Mesenchymal stem cell (in vitro differentiated cells and primary cell): ENCODE measurements at regions not wholly inside any gene's neighbourhood (a gene's known extent, or its start where the extent isn't known, plus 50 kb on each side); places are given as distances from the start of the nearest gene placed in this dataset.

Experiments
- DNase-seq: peaks from one replicate; pipeline ENCODE4 v3.0.0-alpha.2; 2013
- H2AFZ ChIP-seq: one replicate; pipeline ENCODE4 v1.6.1; 2013; ENCODE audit warnings: low read depth, mild to moderate bottlenecking, control low read depth, inconsistent platforms, low read length, moderate library complexity
- H2AK5ac ChIP-seq: 2 replicates; pipeline ENCODE4 v1.6.1; 2013; ENCODE audit warnings: low read length, moderate library complexity, mild to moderate bottlenecking, inconsistent platforms; ENCODE audit not compliant: severe bottlenecking
- H2BK120ac ChIP-seq: one replicate; pipeline ENCODE4 v1.6.1; 2013; ENCODE audit warnings: low read depth, mild to moderate bottlenecking, inconsistent platforms, low read length, moderate library complexity
- H2BK12ac ChIP-seq, 2 experiments: one replicate each; pipeline ENCODE4 v1.6.1; 2013; ENCODE audit warnings: inconsistent platforms in 2 of 2, low read length in 2 of 2, mild to moderate bottlenecking in 2 of 2, moderate library complexity in 2 of 2, control low read depth in 1 of 2
- H2BK15ac ChIP-seq: one replicate; pipeline ENCODE4 v1.6.1; 2013; ENCODE audit warnings: mild to moderate bottlenecking, low read depth, inconsistent platforms; ENCODE audit not compliant: poor library complexity, severe bottlenecking
- H2BK5ac ChIP-seq: 2 replicates; pipeline ENCODE4 v1.6.1; 2013; ENCODE audit warnings: low read depth, mild to moderate bottlenecking, low read length, control low read depth, inconsistent platforms; ENCODE audit not compliant: poor library complexity, severe bottlenecking
- H3K14ac ChIP-seq, 2 experiments: one replicate each; pipeline ENCODE4 v1.6.1; 2013; ENCODE audit warnings: inconsistent platforms in 2 of 2, low read length in 2 of 2, control low read depth in 1 of 2, mild to moderate bottlenecking in 1 of 2, moderate library complexity in 1 of 2
- H3K18ac ChIP-seq, 2 experiments: one replicate each; pipeline ENCODE4 v1.6.1; 2013; ENCODE audit warnings: inconsistent platforms in 2 of 2, low read length in 2 of 2, control low read depth in 1 of 2, low read depth in 1 of 2, mild to moderate bottlenecking in 1 of 2
- H3K23ac ChIP-seq, 2 experiments: one replicate each; pipeline ENCODE4 v1.6.1; 2013; ENCODE audit warnings: inconsistent platforms in 2 of 2, low read length in 2 of 2, mild to moderate bottlenecking in 2 of 2, moderate library complexity in 2 of 2, control low read depth in 1 of 2
- H3K27ac ChIP-seq: 2 replicates; pipeline ENCODE4 v1.5.1; 2013; ENCODE audit warnings: mild to moderate bottlenecking, moderate library complexity, low read length, control low read depth, inconsistent platforms; ENCODE audit not compliant: poor library complexity, severe bottlenecking
- H3K27me3 ChIP-seq, 2 experiments: 2 replicates each; pipeline versions ENCODE4 v1.6.1 to v1.7.0; 2013; ENCODE audit warnings: low read length in 2 of 2, mild to moderate bottlenecking in 2 of 2, moderate library complexity in 2 of 2, control low read depth in 1 of 2, inconsistent platforms in 1 of 2; ENCODE audit not compliant: control insufficient read depth in 1 of 2, insufficient read depth in 1 of 2
- H3K36me3 ChIP-seq, 2 experiments: 2 replicates each; pipeline versions ENCODE4 v1.6.1 to v1.7.0; 2013; ENCODE audit warnings: low read length in 2 of 2, control low read depth in 1 of 2, inconsistent platforms in 1 of 2, low read depth in 1 of 2, mild to moderate bottlenecking in 1 of 2; ENCODE audit not compliant: insufficient read depth in 2 of 2, control insufficient read depth in 1 of 2
- H3K4ac ChIP-seq, 2 experiments: one replicate each; pipeline ENCODE4 v1.6.1; 2013; ENCODE audit warnings: inconsistent platforms in 2 of 2, low read length in 2 of 2, mild to moderate bottlenecking in 2 of 2, moderate library complexity in 2 of 2, control low read depth in 1 of 2, low read depth in 1 of 2
- H3K4me1 ChIP-seq: 2 replicates; pipeline ENCODE4 v1.6.1; 2013; ENCODE audit warnings: low read depth, low read length, control low read depth; ENCODE audit not compliant: control insufficient read depth, insufficient read depth
- H3K4me2 ChIP-seq: 2 replicates; pipeline ENCODE4 v1.6.1; 2013; ENCODE audit warnings: low read length, mild to moderate bottlenecking, inconsistent platforms; ENCODE audit not compliant: poor library complexity, severe bottlenecking
- H3K4me3 ChIP-seq, 2 experiments: 2 replicates each; pipeline versions ENCODE4 v1.5.1 to v1.7.0; 2013; ENCODE audit warnings: low read length in 2 of 2, mild to moderate bottlenecking in 2 of 2, control low read depth in 1 of 2, low read depth in 1 of 2; ENCODE audit not compliant: insufficient read depth in 1 of 2
- H3K79me1 ChIP-seq: replicated peaks from 2 replicates; pipeline ENCODE4 v1.6.1; 2013; ENCODE audit warnings: mild to moderate bottlenecking, control low read depth, low read length, inconsistent platforms; ENCODE audit not compliant: poor library complexity, severe bottlenecking
- H3K9ac ChIP-seq: 2 replicates; pipeline ENCODE4 v1.7.0; 2013; ENCODE audit warnings: mild to moderate bottlenecking, low read length, moderate library complexity
- H3K9me3 ChIP-seq: 2 replicates; pipeline ENCODE4 v1.7.0; 2013; ENCODE audit warnings: mild to moderate bottlenecking, low read length; ENCODE audit not compliant: control insufficient read depth
- H4K8ac ChIP-seq: one replicate; pipeline ENCODE4 v1.6.1; 2013; ENCODE audit warnings: inconsistent platforms, mild to moderate bottlenecking, low read length, moderate library complexity
- H4K91ac ChIP-seq: one replicate; pipeline ENCODE4 v1.6.1; 2013; ENCODE audit warnings: mild to moderate bottlenecking, low read length, inconsistent platforms
- WGBS: methylation state at CpG from one replicate; pipeline ENCODE4 v1.1.7; 2013; ENCODE audit warnings: mixed read lengths; 5-methylcytosine and 5-hydroxymethylcytosine counted together

DNA sequence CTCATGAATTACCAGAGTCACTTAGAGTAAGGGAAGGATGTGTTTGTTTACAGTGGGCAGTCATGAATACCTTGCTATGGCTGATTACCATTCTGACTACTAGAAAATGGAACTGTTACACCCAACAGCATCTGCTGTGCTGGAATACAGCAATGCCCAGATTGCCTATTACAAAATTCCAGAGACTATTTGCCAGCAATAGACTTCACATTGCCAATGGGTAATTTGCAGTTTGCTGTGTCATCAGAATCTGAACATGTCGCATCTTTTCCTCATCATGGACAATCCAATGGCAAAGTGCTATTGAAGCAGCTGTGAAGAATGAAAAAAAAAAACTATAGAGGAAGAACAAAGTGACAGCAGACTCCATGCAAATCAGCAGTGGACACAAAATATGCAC lies 356.6 kb downstream of the CXXC4 start:
- H3K9ac ChIP-seq: no peak overlapping the region
- no peak overlapping the region for H2BK12ac ChIP-seq
- H4K91ac ChIP-seq: no peak overlapping the region
- H3K9me3 ChIP-seq: no peaks in the 10 kb centered on the region
- no peak overlapping the region for H3K27ac ChIP-seq
- no peak overlapping the region for H3K4ac ChIP-seq
- WGBS: 100% methylated on average over 1 of the region's 1 CpG
- no peak overlapping the region for H2AFZ ChIP-seq
- DNase-seq: no peak
- H2AK5ac ChIP-seq: no peak overlapping the region
- H4K8ac ChIP-seq: no peak overlapping the region
- no peak overlapping the region for H2BK120ac ChIP-seq
- H3K4me3 ChIP-seq: no peak overlapping the region
- no peaks in the 10 kb centered on the region for H3K4me1 ChIP-seq
- no peak overlapping the region for H3K18ac ChIP-seq
- no peak overlapping the region for H2BK5ac ChIP-seq
- H3K4me2 ChIP-seq: no peak overlapping the region
- no peak overlapping the region for H2BK15ac ChIP-seq
- H3K14ac ChIP-seq: no peak overlapping the region
- H3K23ac ChIP-seq: no peak overlapping the region
- no peaks in the 10 kb centered on the region for H3K36me3 ChIP-seq
- no peaks in the 10 kb centered on the region for H3K79me1 ChIP-seq
- H3K27me3 ChIP-seq: no peaks in the 10 kb centered on the region

DNA sequence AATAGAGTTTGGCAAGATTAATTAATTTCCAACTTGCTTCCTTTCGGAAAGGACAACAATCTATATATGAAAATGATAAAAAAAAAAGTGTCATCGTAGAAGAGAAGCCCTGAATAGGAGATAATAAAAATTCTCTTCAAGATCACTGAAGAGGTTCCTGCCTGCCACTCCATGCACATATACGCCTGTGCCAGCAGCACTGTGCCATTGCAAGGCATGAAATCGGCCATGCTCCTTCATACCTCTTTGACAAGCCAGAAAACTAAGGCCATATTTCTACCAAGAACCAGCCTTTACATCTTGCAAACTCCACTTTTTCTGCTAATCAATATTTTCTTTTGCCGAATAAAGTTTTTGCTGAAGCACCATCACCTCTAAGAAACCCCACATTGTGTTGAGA lies 365.5 kb downstream of the CXXC4 start:
- Histone ChIP-seq H2BK5ac (no peak overlapping the region), H4K91ac (no peak overlapping the region), H3K4me3 (no peak overlapping the region), H3K4me2 (no peak overlapping the region), H4K8ac (no peak overlapping the region), H3K23ac (no peak overlapping the region), H3K9ac (no peak overlapping the region), H3K79me1 (no peaks in the 10 kb centered on the region), H3K9me3 (no peaks in the 10 kb centered on the region), H2AK5ac (no peak overlapping the region), H3K4me1 (peaks cover 2% of the 10 kb centered on the region), H3K27ac (no peak overlapping the region), H3K36me3 (no peaks in the 10 kb centered on the region), H3K27me3 (no peaks in the 10 kb centered on the region), H2BK120ac (no peak overlapping the region), H2BK12ac (no peak overlapping the region), H2AFZ (no peak overlapping the region), H2BK15ac (no peak overlapping the region), H3K18ac (peak overlapping the region in 1 of 2 experiments; percentile 21), H3K4ac (no peak overlapping the region), H3K14ac (no peak overlapping the region)
- no peak for DNase-seq
- 77% methylated on average over 4 of the region's 5 CpGs for WGBS

DNA sequence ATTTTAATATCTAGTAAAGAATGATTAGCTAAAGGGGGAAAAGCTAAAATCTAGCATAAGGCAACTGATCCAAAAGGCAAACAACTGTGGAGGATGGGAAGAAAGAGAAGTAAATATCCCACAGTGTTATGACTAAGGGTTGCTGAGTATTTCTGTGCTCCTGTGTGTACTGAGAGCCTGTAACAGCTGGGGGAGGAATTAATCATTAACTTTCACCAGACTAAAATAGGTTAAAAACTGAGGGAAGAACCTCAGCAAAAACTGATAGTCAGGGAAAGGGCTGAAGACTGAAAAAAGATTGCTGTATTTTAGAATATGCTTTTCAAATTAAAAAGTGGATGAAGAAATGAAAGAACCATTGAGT lies 365.9 kb downstream of the CXXC4 start:
- Histone ChIP-seq H3K23ac (no peak overlapping the region), H3K18ac (no peak overlapping the region), H3K9me3 (no peaks in the 10 kb centered on the region), H3K4ac (no peak overlapping the region), H3K27me3 (no peaks in the 10 kb centered on the region), H3K4me2 (no peak overlapping the region), H3K4me1 (peaks cover 2% of the 10 kb centered on the region), H3K36me3 (no peaks in the 10 kb centered on the region), H3K9ac (no peak overlapping the region), H2BK5ac (no peak overlapping the region), H2BK120ac (no peak overlapping the region), H2AK5ac (no peak overlapping the region), H3K4me3 (no peak overlapping the region), H4K8ac (no peak overlapping the region), H2BK12ac (no peak overlapping the region), H3K79me1 (no peaks in the 10 kb centered on the region), H3K14ac (no peak overlapping the region), H4K91ac (no peak overlapping the region), H3K27ac (no peak overlapping the region), H2AFZ (no peak overlapping the region), H2BK15ac (no peak overlapping the region)
- DNase-seq: peak; percentile 22

DNA sequence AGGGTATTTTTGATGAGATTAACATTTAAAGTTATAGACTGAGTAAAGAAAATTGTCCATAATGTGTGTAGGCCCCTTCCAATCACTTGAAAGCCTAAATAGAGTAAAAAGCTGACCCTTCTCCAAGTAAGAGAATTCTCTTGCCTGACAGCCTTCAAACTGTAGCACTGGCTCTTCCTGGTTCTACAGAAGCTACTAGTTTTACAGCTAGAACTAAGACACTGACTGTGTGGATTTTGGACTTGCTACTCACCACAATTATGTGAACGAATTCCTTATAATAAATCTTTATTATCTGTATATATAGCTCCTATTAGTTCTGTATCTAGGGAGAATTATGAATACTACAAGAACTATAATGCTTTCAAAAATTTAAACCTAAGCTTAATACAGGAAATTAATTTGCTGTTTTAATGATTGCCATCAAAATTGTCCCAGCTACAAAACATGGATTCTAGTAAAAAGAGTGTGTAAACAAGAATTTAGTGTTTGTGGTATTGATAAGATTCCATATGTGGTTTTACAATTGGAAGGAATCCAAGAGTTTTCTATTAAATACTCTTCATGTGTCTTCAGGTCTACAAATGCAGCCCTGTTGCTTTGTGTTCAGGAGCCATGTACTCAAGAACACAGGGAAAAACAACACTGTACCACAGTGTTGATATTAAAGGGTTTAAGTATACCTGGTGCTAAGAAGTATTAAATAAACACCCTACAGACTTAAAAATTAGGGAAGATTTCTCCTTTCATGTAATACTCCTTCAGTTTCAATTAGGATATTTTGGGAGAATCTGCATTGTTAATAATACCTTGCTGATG lies 366.5 kb downstream of the CXXC4 start:
- Histone ChIP-seq H3K9me3 (no peaks in the 10 kb centered on the region), H3K36me3 (no peaks in the 10 kb centered on the region), H4K8ac (no peak overlapping the region), H2AFZ (no peak overlapping the region), H3K14ac (no peak overlapping the region), H3K4me3 (no peak overlapping the region), H3K27me3 (no peaks in the 10 kb centered on the region), H3K79me1 (no peaks in the 10 kb centered on the region), H3K9ac (no peak overlapping the region), H2AK5ac (no peak overlapping the region), H3K4me2 (no peak overlapping the region), H2BK5ac (no peak overlapping the region), H2BK12ac (no peak overlapping the region), H3K4ac (no peak overlapping the region), H3K23ac (no peak overlapping the region), H2BK15ac (no peak overlapping the region), H3K18ac (no peak overlapping the region), H3K27ac (peak overlapping the region; percentile 66), H3K4me1 (peaks cover 2% of the 10 kb centered on the region), H2BK120ac (no peak overlapping the region), H4K91ac (no peak overlapping the region)
- DNase-seq: peak; percentile 2
- no CpG with 5 or more reads among the region's 1 CpG for WGBS
